WTC11 (cell line): ENCODE measurements at regions not wholly inside any gene's neighbourhood (a gene's known extent, or its start where the extent isn't known, plus 50 kb on each side); places are given as distances from the start of the nearest gene placed in this dataset.

Experiments used
- ATAC-seq: fragments of 200-7000 bp; cut with Tn5 transposase; 2 replicates; pipeline ENCODE4 v1.10.0; 2021; ENCODE audit warnings: mild to moderate bottlenecking, moderate library complexity
- CTCF ChIA-PET: fragments of 300-600 bp; sonication (Branson Sonifier 250); formaldehyde crosslinking; loops from one replicate; lab custom pipeline; 2021; ENCODE audit warnings: antibody characterized with exemption; lab: Charles Lee
- POLR2A ChIA-PET: fragments of 350-600 bp; sonication (Branson Sonifier 250); formaldehyde crosslinking; loops from one replicate; lab custom pipeline; 2021; ENCODE audit warnings: antibody characterized with exemption; lab: Charles Lee
- DNase-seq: peaks from one replicate; pipeline ENCODE4 v3.0.0; 2021; ENCODE audit warnings: low spot score
- H3K27ac Mint-ChIP-seq: 2 replicates; pipeline ENCODE4 v1.8.0; 2021; ENCODE audit warnings: mixed read lengths
- H3K27me3 Mint-ChIP-seq: 2 replicates; pipeline ENCODE4 v1.8.0; 2021; ENCODE audit warnings: low read depth, mild to moderate bottlenecking, moderate library complexity, mixed read lengths
- H3K36me3 Mint-ChIP-seq: 2 replicates; pipeline ENCODE4 v1.8.0; 2021; ENCODE audit warnings: mixed read lengths
- H3K4me1 Mint-ChIP-seq: 2 replicates; pipeline ENCODE4 v1.8.0; 2022; ENCODE audit warnings: mixed read lengths
- H3K4me3 Mint-ChIP-seq: 2 replicates; pipeline ENCODE4 v1.8.0; 2021; ENCODE audit warnings: mild to moderate bottlenecking, moderate library complexity, mixed read lengths
- H3K9me3 Mint-ChIP-seq: 2 replicates; pipeline ENCODE4 v1.8.0; 2021; ENCODE audit warnings: mixed read lengths
- ATF1 ChIP-seq: sonication (generic); formaldehyde crosslinking; IDR thresholded peaks from 2 replicates; pipeline ENCODE4 v1.8.1; 2023; ENCODE audit warnings: mild to moderate bottlenecking, moderate library complexity, missing genetic modification reagents
- CBFB ChIP-seq: sonication (generic); formaldehyde crosslinking; IDR thresholded peaks from 2 replicates; pipeline ENCODE4 v1.8.1; 2022; ENCODE audit warnings: mild to moderate bottlenecking, low read depth, missing genetic modification reagents
- ESRRA ChIP-seq: sonication (generic); formaldehyde crosslinking; IDR thresholded peaks from 2 replicates; pipeline ENCODE4 v1.8.1; 2022; ENCODE audit warnings: mild to moderate bottlenecking, missing genetic modification reagents, borderline replicate concordance
- GABPB1 ChIP-seq: sonication (generic); formaldehyde crosslinking; IDR thresholded peaks from 2 replicates; pipeline ENCODE4 v1.8.1; 2023; ENCODE audit warnings: mild to moderate bottlenecking, missing genetic modification reagents
- GTF2I ChIP-seq: fragments of 250-450 bp; sonication (Bioruptor Pico); conservative IDR thresholded peaks from 2 replicates; pipeline ENCODE4 v1.4.0; 2021; ENCODE audit warnings: mild to moderate bottlenecking
- JUN ChIP-seq: sonication (generic); formaldehyde crosslinking; IDR thresholded peaks from 2 replicates; pipeline ENCODE4 v1.8.0; 2023; ENCODE audit warnings: mild to moderate bottlenecking, missing genetic modification reagents
- NR2C2 ChIP-seq: sonication (generic); formaldehyde crosslinking; IDR thresholded peaks from 2 replicates; pipeline ENCODE4 v1.8.0; 2022; ENCODE audit warnings: mild to moderate bottlenecking, missing genetic modification reagents
- TP53 ChIP-seq: sonication (generic); formaldehyde crosslinking; IDR thresholded peaks from 2 replicates; pipeline ENCODE4 v1.8.1; 2023; ENCODE audit warnings: mild to moderate bottlenecking, missing genetic modification reagents
- ZBTB21 ChIP-seq: sonication (generic); formaldehyde crosslinking; IDR thresholded peaks from 2 replicates; pipeline ENCODE4 v1.8.1; 2023; ENCODE audit warnings: mild to moderate bottlenecking, missing genetic modification reagents, borderline replicate concordance
- ZNF416 ChIP-seq: fragments of 250-450 bp; sonication (Bioruptor Pico); IDR thresholded peaks from 2 replicates; pipeline ENCODE4 v1.9.0; 2021; ENCODE audit warnings: mild to moderate bottlenecking, inconsistent platforms
- TF ChIP-seq, protein P1 (sequence below): sonication (generic); formaldehyde crosslinking; IDR thresholded peaks from 2 replicates; pipeline ENCODE4 v1.8.1; 2022; ENCODE audit warnings: mild to moderate bottlenecking, moderate library complexity, missing genetic modification reagents
- TF ChIP-seq, protein P2 (sequence below): sonication (generic); formaldehyde crosslinking; IDR thresholded peaks from 2 replicates; pipeline ENCODE4 v1.8.0; 2022; ENCODE audit warnings: mild to moderate bottlenecking, missing genetic modification reagents
- TF ChIP-seq, protein P3 (sequence below): fragments of 250-450 bp; sonication (Bioruptor Pico); IDR thresholded peaks from 2 replicates; pipeline ENCODE4 v1.9.0; 2021; ENCODE audit warnings: mild to moderate bottlenecking
- TF ChIP-seq, protein P4 (sequence below): sonication (generic); formaldehyde crosslinking; IDR thresholded peaks from 2 replicates; pipeline ENCODE4 v1.8.1; 2023; ENCODE audit warnings: mild to moderate bottlenecking, missing genetic modification reagents
- TF ChIP-seq, protein P5 (sequence below): fragments of 200-600 bp; IDR thresholded peaks from 2 replicates; pipeline ENCODE4 v1.8.0; 2022; ENCODE audit warnings: antibody characterized with exemption
- TF ChIP-seq, protein P6 (sequence below): sonication (generic); formaldehyde crosslinking; IDR thresholded peaks from 2 replicates; pipeline ENCODE4 v1.8.1; 2022; ENCODE audit warnings: low read depth, mild to moderate bottlenecking, moderate library complexity, missing genetic modification reagents, borderline replicate concordance

DNA sequence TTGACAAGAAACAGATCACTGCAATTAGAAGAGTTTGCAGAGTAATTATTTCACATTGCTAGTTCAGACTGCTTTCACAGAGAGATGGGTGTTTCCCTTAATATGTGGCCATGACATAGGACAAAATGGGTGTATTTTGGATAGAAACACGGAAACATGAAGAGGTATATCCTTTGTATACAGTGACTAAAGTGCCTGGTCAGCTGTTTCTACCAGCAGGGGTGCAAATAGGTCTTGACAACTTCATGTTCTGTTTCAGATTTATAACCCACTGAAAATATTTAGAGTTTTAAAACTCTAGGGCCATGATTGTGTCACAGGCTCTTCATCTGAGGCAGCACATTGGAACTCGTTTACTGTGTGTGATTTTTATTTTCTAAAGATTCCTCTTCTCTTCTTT, 357.1 kb upstream of the TNP1 start:
- no peak overlapping the region for H3K27ac Mint-ChIP-seq
- H3K27me3 Mint-ChIP-seq: no peaks in the 10 kb centered on the region; the same call in none of the 2 replicates
- ChIA-PET POLR2A (no interaction called here), CTCF (no interaction called here)
- no peak for ATAC-seq
- TF ChIP-seq, protein P1, sequence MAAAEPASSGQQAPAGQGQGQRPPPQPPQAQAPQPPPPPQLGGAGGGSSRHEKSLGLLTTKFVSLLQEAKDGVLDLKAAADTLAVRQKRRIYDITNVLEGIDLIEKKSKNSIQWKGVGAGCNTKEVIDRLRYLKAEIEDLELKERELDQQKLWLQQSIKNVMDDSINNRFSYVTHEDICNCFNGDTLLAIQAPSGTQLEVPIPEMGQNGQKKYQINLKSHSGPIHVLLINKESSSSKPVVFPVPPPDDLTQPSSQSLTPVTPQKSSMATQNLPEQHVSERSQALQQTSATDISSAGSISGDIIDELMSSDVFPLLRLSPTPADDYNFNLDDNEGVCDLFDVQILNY: no peak
- TF ChIP-seq ZBTB21 (no peak), ZNF416 (CRISPR knock-in tag) (no peak)
- no peak for DNase-seq
- H3K4me1 Mint-ChIP-seq: peaks cover 5% of the 10 kb centered on the region
- no peak overlapping the region for H3K4me3 Mint-ChIP-seq
- no peaks in the 10 kb centered on the region for H3K36me3 Mint-ChIP-seq
- peaks cover 5% of the 10 kb centered on the region; the same call in 1 of the 2 replicates for H3K9me3 Mint-ChIP-seq

DNA sequence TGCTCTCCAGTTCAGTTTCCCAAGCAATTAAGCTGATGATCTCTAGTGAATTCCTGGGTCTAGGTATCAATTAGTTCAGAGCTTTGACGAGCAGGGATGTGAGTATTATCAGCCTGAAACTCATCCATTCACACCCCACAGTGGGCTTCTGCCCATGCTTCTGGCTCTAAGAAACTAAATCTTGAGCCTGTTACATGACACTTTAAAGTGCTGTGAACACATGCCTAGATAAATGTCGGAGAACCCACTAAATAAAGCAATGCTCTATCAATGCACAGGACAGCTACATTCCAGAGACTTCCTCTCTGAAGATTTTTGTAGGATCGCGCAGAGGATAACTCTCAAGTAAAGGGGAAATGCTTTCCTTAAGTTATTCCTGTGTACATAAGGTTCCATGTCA, 356.5 kb upstream of the TNP1 start:
- Mint-ChIP-seq H3K27me3 (no peaks in the 10 kb centered on the region; the same call in none of the 2 replicates), H3K4me3 (no peak overlapping the region), H3K4me1 (peaks cover 5% of the 10 kb centered on the region), H3K9me3 (peaks cover 8% of the 10 kb centered on the region), H3K36me3 (no peaks in the 10 kb centered on the region), H3K27ac (no peak overlapping the region)
- TF ChIP-seq, protein P2, sequence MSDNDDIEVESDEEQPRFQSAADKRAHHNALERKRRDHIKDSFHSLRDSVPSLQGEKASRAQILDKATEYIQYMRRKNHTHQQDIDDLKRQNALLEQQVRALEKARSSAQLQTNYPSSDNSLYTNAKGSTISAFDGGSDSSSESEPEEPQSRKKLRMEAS (CRISPR knock-in tag): no peak
- no peak for TF ChIP-seq CBFB (CRISPR knock-in tag)
- TF ChIP-seq JUN: no peak
- TF ChIP-seq, protein P3, sequence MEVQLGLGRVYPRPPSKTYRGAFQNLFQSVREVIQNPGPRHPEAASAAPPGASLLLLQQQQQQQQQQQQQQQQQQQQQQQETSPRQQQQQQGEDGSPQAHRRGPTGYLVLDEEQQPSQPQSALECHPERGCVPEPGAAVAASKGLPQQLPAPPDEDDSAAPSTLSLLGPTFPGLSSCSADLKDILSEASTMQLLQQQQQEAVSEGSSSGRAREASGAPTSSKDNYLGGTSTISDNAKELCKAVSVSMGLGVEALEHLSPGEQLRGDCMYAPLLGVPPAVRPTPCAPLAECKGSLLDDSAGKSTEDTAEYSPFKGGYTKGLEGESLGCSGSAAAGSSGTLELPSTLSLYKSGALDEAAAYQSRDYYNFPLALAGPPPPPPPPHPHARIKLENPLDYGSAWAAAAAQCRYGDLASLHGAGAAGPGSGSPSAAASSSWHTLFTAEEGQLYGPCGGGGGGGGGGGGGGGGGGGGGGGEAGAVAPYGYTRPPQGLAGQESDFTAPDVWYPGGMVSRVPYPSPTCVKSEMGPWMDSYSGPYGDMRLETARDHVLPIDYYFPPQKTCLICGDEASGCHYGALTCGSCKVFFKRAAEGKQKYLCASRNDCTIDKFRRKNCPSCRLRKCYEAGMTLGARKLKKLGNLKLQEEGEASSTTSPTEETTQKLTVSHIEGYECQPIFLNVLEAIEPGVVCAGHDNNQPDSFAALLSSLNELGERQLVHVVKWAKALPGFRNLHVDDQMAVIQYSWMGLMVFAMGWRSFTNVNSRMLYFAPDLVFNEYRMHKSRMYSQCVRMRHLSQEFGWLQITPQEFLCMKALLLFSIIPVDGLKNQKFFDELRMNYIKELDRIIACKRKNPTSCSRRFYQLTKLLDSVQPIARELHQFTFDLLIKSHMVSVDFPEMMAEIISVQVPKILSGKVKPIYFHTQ: no peak
- TF ChIP-seq, protein P4, sequence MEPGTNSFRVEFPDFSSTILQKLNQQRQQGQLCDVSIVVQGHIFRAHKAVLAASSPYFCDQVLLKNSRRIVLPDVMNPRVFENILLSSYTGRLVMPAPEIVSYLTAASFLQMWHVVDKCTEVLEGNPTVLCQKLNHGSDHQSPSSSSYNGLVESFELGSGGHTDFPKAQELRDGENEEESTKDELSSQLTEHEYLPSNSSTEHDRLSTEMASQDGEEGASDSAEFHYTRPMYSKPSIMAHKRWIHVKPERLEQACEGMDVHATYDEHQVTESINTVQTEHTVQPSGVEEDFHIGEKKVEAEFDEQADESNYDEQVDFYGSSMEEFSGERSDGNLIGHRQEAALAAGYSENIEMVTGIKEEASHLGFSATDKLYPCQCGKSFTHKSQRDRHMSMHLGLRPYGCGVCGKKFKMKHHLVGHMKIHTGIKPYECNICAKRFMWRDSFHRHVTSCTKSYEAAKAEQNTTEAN (CRISPR knock-in tag): no peak
- TF ChIP-seq GABPB1: no peak
- no peak for TF ChIP-seq ZNF416 (CRISPR knock-in tag)
- TF ChIP-seq ATF1 (CRISPR knock-in tag): no peak
- TF ChIP-seq ESRRA (CRISPR knock-in tag): no peak
- TF ChIP-seq NR2C2 (CRISPR knock-in tag): no peak
- TF ChIP-seq GTF2I: no peak
- TF ChIP-seq, protein P5, sequence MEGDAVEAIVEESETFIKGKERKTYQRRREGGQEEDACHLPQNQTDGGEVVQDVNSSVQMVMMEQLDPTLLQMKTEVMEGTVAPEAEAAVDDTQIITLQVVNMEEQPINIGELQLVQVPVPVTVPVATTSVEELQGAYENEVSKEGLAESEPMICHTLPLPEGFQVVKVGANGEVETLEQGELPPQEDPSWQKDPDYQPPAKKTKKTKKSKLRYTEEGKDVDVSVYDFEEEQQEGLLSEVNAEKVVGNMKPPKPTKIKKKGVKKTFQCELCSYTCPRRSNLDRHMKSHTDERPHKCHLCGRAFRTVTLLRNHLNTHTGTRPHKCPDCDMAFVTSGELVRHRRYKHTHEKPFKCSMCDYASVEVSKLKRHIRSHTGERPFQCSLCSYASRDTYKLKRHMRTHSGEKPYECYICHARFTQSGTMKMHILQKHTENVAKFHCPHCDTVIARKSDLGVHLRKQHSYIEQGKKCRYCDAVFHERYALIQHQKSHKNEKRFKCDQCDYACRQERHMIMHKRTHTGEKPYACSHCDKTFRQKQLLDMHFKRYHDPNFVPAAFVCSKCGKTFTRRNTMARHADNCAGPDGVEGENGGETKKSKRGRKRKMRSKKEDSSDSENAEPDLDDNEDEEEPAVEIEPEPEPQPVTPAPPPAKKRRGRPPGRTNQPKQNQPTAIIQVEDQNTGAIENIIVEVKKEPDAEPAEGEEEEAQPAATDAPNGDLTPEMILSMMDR: no peak
- no peak for TF ChIP-seq TP53 (CRISPR knock-in tag)
- TF ChIP-seq, protein P6, sequence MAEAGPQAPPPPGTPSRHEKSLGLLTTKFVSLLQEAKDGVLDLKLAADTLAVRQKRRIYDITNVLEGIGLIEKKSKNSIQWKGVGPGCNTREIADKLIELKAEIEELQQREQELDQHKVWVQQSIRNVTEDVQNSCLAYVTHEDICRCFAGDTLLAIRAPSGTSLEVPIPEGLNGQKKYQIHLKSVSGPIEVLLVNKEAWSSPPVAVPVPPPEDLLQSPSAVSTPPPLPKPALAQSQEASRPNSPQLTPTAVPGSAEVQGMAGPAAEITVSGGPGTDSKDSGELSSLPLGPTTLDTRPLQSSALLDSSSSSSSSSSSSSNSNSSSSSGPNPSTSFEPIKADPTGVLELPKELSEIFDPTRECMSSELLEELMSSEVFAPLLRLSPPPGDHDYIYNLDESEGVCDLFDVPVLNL (CRISPR knock-in tag): no peak
- CTCF ChIA-PET: no interaction called here
- POLR2A ChIA-PET: no interaction called here
- DNase-seq (no peak), ATAC-seq (no peak)
